A673 (cell line): ENCODE measurements at regions not wholly inside any gene's neighbourhood (a gene's known extent, or its start where the extent isn't known, plus 50 kb on each side); places are given as distances from the start of the nearest gene placed in this dataset.
"Not testable (repeated sequence)": the region's sequence is repeated elsewhere in the genome, so short reads cannot be mapped to it uniquely, and the experiment has no call there.

ENCODE experiments used
- BruUV-seq: library from RNA; stranded (reverse); fragments of 400-500 nt; replicated peaks from 2 replicates; lab custom pipeline; 2021; lab: Mats Ljungman, UMichigan
- CTCF ChIA-PET: fragments of 300-600 bp; sonication (Branson Sonifier 250); formaldehyde crosslinking; loops from one replicate; lab custom pipeline; 2022; ENCODE audit warnings: antibody characterized with exemption; lab: Charles Lee
- POLR2A ChIA-PET: fragments of 300-600 bp; sonication (Branson Sonifier 250); formaldehyde crosslinking; loops from one replicate; lab custom pipeline; 2022; ENCODE audit warnings: antibody characterized with exemption; ENCODE audit not compliant: low non-redundant PET; lab: Charles Lee
- DNase-seq: peaks from one replicate; pipeline ENCODE4 v3.0.0-alpha.2; 2015; ENCODE audit warnings: low spot score
- H3K27ac ChIP-seq: fragments of 200-600 bp; sonication (generic); 2 replicates; pipeline ENCODE4 v1.5.1; 2016; ENCODE audit warnings: mixed run types, low read depth, mild to moderate bottlenecking, mixed read lengths, antibody characterized with exemption, low read length; ENCODE audit not compliant: poor library complexity, severe bottlenecking
- H3K27me3 ChIP-seq: fragments of 200-600 bp; sonication (generic); replicated peaks from 2 replicates; pipeline ENCODE4 v1.6.1; 2017; ENCODE audit warnings: mixed run types, low read depth, mild to moderate bottlenecking, mixed read lengths, antibody characterized with exemption, low read length; ENCODE audit not compliant: insufficient read depth, poor library complexity
- H3K36me3 ChIP-seq: fragments of 200-600 bp; sonication (generic); 2 replicates; pipeline ENCODE4 v1.6.1; 2016; ENCODE audit warnings: mixed run types, mild to moderate bottlenecking, mixed read lengths, antibody characterized with exemption, low read length; ENCODE audit not compliant: insufficient read depth, poor library complexity, severe bottlenecking
- H3K4me1 ChIP-seq: fragments of 200-600 bp; sonication (generic); 2 replicates; pipeline ENCODE4 v1.6.1; 2017; ENCODE audit warnings: mixed run types, mild to moderate bottlenecking, mixed read lengths, antibody characterized with exemption, low read length; ENCODE audit not compliant: insufficient read depth, poor library complexity, severe bottlenecking
- H3K4me3 ChIP-seq: fragments of 200-600 bp; sonication (generic); 2 replicates; pipeline ENCODE4 v1.5.1; 2016; ENCODE audit warnings: low read depth, mixed run types, mild to moderate bottlenecking, mixed read lengths, low read length; ENCODE audit not compliant: poor library complexity, severe bottlenecking
- H3K9me3 ChIP-seq: fragments of 200-600 bp; sonication (generic); 2 replicates; pipeline ENCODE4 v1.6.1; 2016; ENCODE audit warnings: mixed run types, low read depth, mild to moderate bottlenecking, mixed read lengths, antibody characterized with exemption, low read length; ENCODE audit not compliant: poor library complexity, severe bottlenecking
- EZH2 ChIP-seq: fragments of 200-600 bp; sonication (generic); IDR thresholded peaks from 2 replicates; pipeline ENCODE4 v1.6.1; 2017; ENCODE audit warnings: borderline replicate concordance, low read depth, mild to moderate bottlenecking, mixed read lengths, antibody characterized with exemption, low read length; ENCODE audit not compliant: poor library complexity, severe bottlenecking
- intact Hi-C: fragments of 100-400 bp; cut with micrococcal nuclease; formaldehyde crosslinking; loops from one replicate; pipeline ENCODE4 v1.10.0; 2022; ENCODE audit not compliant: unreplicated experiment
- TF ChIP-seq, protein P1 (sequence below): fragments of 300-800, 200-600 bp; sonication (generic); conservative IDR thresholded peaks from 2 replicates; pipeline ENCODE4 v1.5.1; 2017; ENCODE audit warnings: low read depth, mild to moderate bottlenecking, antibody characterized with exemption, low read length, moderate library complexity, mixed read lengths

DNA sequence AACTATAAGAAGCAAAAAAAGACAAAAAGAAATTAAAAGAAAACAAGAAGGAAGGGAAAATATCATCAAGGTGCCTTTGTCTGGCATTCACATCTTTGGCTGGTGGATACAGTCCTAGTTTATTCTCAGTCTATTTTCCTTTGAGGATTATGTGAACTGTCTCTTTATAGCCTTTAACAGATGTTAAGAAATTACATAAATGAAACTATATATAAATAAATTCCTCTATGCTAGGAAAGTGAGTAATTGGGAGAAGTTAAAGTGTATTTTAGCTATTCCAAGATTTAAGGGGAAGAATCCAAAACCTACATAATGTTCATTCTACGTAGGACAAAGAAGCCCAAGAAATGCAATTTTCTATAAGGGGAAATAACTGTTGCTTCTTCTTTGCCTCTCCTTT, 316.3 kb downstream of the ADAMTS20 start:
- no peak overlapping the region for H3K27ac ChIP-seq
- no peak for DNase-seq
- no peaks in the 10 kb centered on the region for H3K4me1 ChIP-seq
- ChIA-PET CTCF (no interaction called here), POLR2A (no interaction called here)
- intact Hi-C loops = loop anchor here (5.0 kb wide), 1 partner anchor 33 kb away; no protein-coding TSS in a partner anchor
- no TSS peak for BruUV-seq
- H3K4me3 ChIP-seq = no peak overlapping the region
- H3K9me3 ChIP-seq = no peaks in the 10 kb centered on the region
- H3K36me3 ChIP-seq = no peaks in the 10 kb centered on the region
- H3K27me3 ChIP-seq = no peaks in the 10 kb centered on the region
- no peak for TF ChIP-seq EZH2
- TF ChIP-seq, protein P1, sequence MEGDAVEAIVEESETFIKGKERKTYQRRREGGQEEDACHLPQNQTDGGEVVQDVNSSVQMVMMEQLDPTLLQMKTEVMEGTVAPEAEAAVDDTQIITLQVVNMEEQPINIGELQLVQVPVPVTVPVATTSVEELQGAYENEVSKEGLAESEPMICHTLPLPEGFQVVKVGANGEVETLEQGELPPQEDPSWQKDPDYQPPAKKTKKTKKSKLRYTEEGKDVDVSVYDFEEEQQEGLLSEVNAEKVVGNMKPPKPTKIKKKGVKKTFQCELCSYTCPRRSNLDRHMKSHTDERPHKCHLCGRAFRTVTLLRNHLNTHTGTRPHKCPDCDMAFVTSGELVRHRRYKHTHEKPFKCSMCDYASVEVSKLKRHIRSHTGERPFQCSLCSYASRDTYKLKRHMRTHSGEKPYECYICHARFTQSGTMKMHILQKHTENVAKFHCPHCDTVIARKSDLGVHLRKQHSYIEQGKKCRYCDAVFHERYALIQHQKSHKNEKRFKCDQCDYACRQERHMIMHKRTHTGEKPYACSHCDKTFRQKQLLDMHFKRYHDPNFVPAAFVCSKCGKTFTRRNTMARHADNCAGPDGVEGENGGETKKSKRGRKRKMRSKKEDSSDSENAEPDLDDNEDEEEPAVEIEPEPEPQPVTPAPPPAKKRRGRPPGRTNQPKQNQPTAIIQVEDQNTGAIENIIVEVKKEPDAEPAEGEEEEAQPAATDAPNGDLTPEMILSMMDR = no peak

DNA sequence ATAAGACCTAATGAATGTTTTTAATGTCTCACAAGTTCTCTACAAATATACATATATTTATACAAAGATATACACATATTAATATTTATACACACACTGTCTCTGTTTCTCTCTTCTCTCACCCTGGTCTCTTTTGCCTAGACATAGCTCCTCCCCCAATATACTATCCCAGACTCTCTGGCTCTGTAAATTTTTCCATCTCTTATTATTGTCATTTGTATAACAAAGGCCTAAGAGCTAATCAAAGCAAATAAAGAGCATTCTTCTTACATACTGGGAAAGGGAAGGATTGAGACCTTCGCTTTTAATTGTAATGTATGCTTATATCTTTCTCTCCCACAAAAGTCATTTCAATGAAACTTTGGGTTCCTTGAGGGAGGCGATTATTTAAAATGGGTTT, 318.1 kb downstream of the ADAMTS20 start:
- POLR2A ChIA-PET = no interaction called here

GRCh38 chr12:43226151-43226550, 325.9 kb downstream of the ADAMTS20 start:
- no TSS peak for BruUV-seq
- H3K36me3 ChIP-seq = no peaks in the 10 kb centered on the region
- H3K9me3 ChIP-seq = no peaks in the 10 kb centered on the region
- intact Hi-C loops = no loop called here
- H3K4me3 ChIP-seq = no peak overlapping the region
- ChIA-PET POLR2A (no interaction called here), CTCF (no interaction called here)
- no peak for DNase-seq
- H3K27me3 ChIP-seq = no peaks in the 10 kb centered on the region
- H3K4me1 ChIP-seq = no peaks in the 10 kb centered on the region
- H3K27ac ChIP-seq = no peak overlapping the region
- TF ChIP-seq, protein P1 = no peak
- no peak for TF ChIP-seq EZH2

More for the DNA sequence above, 318.1 kb downstream of the ADAMTS20 start:
- no peaks in the 10 kb centered on the region for H3K36me3 ChIP-seq
- TF ChIP-seq, protein P1 = no peak
- TF ChIP-seq EZH2 = no peak
- no peak for DNase-seq
- no peak overlapping the region for H3K27ac ChIP-seq
- CTCF ChIA-PET = no interaction called here
- no peaks in the 10 kb centered on the region for H3K4me1 ChIP-seq
- H3K4me3 ChIP-seq = no peak overlapping the region
- H3K27me3 ChIP-seq = no peaks in the 10 kb centered on the region
- no peaks in the 10 kb centered on the region for H3K9me3 ChIP-seq
- BruUV-seq = no TSS peak
- intact Hi-C loops = no loop called here

GRCh38 chr12:43224190-43224805, 327.7 kb downstream of the ADAMTS20 start:
- intact Hi-C loops, H3K27me3 ChIP-seq, CTCF ChIA-PET, BruUV-seq, DNase-seq, H3K27ac ChIP-seq, H3K36me3 ChIP-seq, H3K4me1 ChIP-seq, H3K4me3 ChIP-seq, POLR2A ChIA-PET, H3K9me3 ChIP-seq: not testable (repeated sequence)
